GM12875 (cell line): ENCODE measurements at regions not wholly inside any gene's neighbourhood (a gene's known extent, or its start where the extent isn't known, plus 50 kb on each side); places are given as distances from the start of the nearest gene placed in this dataset.

ENCODE experiments used
- H3K4me3 ChIP-seq: one replicate; pipeline ENCODE4 v1.5.1; 2011; ENCODE audit warnings: low read depth, low read length, control low read depth
- TF ChIP-seq, protein P1 (sequence below): IDR thresholded peaks from 2 replicates; pipeline ENCODE4 v1.5.1; 2011; ENCODE audit warnings: low read depth, mild to moderate bottlenecking, control low read depth, inconsistent platforms, low read length, moderate library complexity, borderline replicate concordance; ENCODE audit not compliant: insufficient read depth

GRCh38 chr2:122949523-122949922, 1075.6 kb upstream of the CNTNAP5 start:
- no peak overlapping the region for H3K4me3 ChIP-seq
- TF ChIP-seq, protein P1, sequence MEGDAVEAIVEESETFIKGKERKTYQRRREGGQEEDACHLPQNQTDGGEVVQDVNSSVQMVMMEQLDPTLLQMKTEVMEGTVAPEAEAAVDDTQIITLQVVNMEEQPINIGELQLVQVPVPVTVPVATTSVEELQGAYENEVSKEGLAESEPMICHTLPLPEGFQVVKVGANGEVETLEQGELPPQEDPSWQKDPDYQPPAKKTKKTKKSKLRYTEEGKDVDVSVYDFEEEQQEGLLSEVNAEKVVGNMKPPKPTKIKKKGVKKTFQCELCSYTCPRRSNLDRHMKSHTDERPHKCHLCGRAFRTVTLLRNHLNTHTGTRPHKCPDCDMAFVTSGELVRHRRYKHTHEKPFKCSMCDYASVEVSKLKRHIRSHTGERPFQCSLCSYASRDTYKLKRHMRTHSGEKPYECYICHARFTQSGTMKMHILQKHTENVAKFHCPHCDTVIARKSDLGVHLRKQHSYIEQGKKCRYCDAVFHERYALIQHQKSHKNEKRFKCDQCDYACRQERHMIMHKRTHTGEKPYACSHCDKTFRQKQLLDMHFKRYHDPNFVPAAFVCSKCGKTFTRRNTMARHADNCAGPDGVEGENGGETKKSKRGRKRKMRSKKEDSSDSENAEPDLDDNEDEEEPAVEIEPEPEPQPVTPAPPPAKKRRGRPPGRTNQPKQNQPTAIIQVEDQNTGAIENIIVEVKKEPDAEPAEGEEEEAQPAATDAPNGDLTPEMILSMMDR = no peak

DNA sequence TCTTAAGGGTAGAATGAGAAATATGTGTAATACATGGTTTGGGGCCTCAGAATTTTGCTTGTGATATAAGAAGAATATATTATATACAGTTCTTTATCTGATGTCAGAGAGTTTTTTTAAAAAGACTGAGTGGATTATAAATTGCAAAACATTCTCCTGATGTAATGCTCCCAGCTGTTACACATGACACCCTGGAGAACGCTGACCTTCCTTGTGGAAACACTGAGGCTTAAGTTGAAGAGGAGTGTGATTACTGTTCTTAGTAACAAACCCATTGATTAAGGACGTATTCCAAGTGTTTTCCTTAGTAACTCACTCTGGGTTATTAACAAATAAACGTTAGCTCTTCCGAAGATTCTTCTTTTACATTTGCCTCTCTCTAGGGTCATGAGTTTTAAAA, 1069.3 kb upstream of the CNTNAP5 start:
- TF ChIP-seq, protein P1 = no peak
- no peak overlapping the region for H3K4me3 ChIP-seq

DNA sequence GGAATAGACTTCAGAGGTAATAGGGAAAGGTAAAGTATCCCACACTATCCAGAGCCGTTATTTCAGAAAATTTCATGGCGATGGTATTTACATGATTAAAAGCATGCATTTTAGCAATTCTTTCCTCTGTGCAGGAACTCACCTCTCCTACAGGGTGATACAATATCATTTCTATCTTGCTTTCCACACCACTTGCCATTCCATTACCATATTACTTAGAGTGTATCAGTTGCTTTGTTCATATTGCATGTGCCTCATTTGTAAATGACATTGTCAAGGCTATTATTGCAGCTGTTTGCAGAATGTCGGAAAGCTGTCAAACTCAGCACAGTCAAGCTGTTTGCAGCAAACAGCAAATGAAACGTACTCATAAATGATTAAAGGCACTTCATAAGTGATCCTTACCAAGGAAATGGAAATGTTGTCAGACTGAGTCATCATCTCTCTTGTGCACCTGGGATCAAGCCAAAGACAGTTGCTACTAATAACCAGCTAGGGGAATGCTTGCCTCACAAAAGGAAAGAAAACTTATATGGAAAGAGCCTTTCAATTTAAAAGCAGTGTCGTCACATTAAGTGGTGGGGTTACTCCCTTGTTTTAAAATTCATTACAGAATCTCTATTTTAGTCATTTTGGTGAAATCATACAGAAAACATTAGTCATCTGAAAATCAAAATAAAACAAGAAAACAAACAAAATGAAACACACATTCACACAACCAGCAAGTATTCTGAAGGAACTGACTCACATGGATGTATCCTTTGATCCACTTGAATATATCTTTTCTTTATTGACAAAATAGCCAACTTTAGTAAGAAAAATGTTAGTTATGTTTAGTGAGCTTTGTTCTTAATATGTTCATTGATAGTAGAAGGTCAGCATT, 1064.1 kb upstream of the CNTNAP5 start:
- TF ChIP-seq, protein P1 = no peak
- H3K4me3 ChIP-seq = no peak overlapping the region

- TF ChIP-seq, protein P1 = no peak
- no peak overlapping the region for H3K4me3 ChIP-seq
Observed at GRCh38 chr2:122966461-122966860, 1058.6 kb upstream of the CNTNAP5 start.

GRCh38 chr2:122977580-122977979, 1047.5 kb upstream of the CNTNAP5 start:
- TF ChIP-seq, protein P1 = no peak

DNA sequence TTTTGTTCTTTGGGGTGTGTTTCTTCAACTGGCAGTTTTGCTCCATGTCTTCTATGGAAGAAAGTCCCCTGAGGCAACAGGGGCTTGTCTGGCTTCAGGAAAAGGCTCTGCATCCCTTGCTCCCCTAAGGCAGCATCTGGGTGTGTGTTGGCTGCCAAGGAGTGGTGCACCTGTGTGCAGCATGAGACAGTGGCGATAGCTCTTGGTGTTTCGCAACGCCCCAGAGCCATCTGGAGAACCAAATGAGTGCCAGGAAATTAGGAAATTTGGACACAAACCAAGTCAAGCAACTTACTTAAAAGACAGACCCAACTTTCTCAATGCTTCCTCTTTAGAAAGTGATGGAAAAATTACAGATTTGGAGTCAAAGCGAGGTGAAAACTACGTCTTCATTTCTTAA, 1044.4 kb upstream of the CNTNAP5 start:
- no peak overlapping the region for H3K4me3 ChIP-seq
- TF ChIP-seq, protein P1 = no peak

More at GRCh38 chr2:122977580-122977979, 1047.5 kb upstream of the CNTNAP5 start:
- no peak overlapping the region for H3K4me3 ChIP-seq

- H3K4me3 ChIP-seq = no peak overlapping the region
- TF ChIP-seq, protein P1 = no peak
Observed at GRCh38 chr2:122982936-122983335, 1042.2 kb upstream of the CNTNAP5 start.
